Liver (tissue), 8 donors: ENCODE measurements at regions not wholly inside any gene's neighbourhood (a gene's known extent, or its start where the extent isn't known, plus 50 kb on each side); places are given as distances from the start of the nearest gene placed in this dataset.

Source experiments
- DNase-seq: peaks from one replicate; pipeline ENCODE4 v3.0.0-alpha.2; 2017; ENCODE audit warnings: low spot score
- H3K27ac ChIP-seq, 2 donors: one replicate each; pipeline ENCODE4 v1.7.0; 2013; ENCODE audit warnings: inconsistent platforms in 2 of 2, low read length in 2 of 2, control low read depth in 1 of 2, low read depth in 1 of 2, mild to moderate bottlenecking in 1 of 2
- H3K27me3 ChIP-seq, 4 donors: one replicate each; pipeline versions ENCODE4 v1.6.1 to v1.7.0; 2013; ENCODE audit warnings: low read length in 3 of 4, inconsistent platforms in 1 of 4, mild to moderate bottlenecking in 1 of 4, moderate library complexity in 1 of 4; ENCODE audit not compliant: control insufficient read depth in 4 of 4, insufficient read depth in 4 of 4
- H3K36me3 ChIP-seq, 4 donors: one replicate each; pipeline versions ENCODE4 v1.6.1 to v1.7.0; 2013; ENCODE audit warnings: low read length in 3 of 4, mild to moderate bottlenecking in 3 of 4, low read depth in 1 of 4, moderate library complexity in 1 of 4; ENCODE audit not compliant: control insufficient read depth in 4 of 4, insufficient read depth in 3 of 4
- H3K4me1 ChIP-seq, 4 donors: one replicate each; pipeline versions ENCODE4 v1.6.1 to v1.7.0; 2013; ENCODE audit warnings: low read length in 3 of 4, mild to moderate bottlenecking in 3 of 4, moderate library complexity in 1 of 4; ENCODE audit not compliant: control insufficient read depth in 4 of 4, insufficient read depth in 4 of 4
- H3K4me3 ChIP-seq, 3 donors: one replicate each; pipeline versions ENCODE4 v1.6.1 to v1.7.0; 2013; ENCODE audit warnings: low read length in 3 of 3, control low read depth in 1 of 3, low read depth in 1 of 3, mild to moderate bottlenecking in 1 of 3
- H3K9ac ChIP-seq, 2 donors: one replicate each; pipeline ENCODE4 v1.7.0; 2013; ENCODE audit warnings: low read length in 2 of 2, mild to moderate bottlenecking in 2 of 2, moderate library complexity in 2 of 2, control low read depth in 1 of 2, low read depth in 1 of 2
- H3K9me3 ChIP-seq, 4 donors: one replicate each; pipeline versions ENCODE4 v1.6.1 to v1.7.0; 2013; ENCODE audit warnings: low read length in 3 of 4; ENCODE audit not compliant: control insufficient read depth in 4 of 4
- ATF3 ChIP-seq: IDR thresholded peaks from 2 replicates; pipeline ENCODE4 v1.6.1; 2016; ENCODE audit warnings: antibody characterized with exemption
- CTCF ChIP-seq: fragments of 150-350 bp; IDR thresholded peaks from 2 replicates; pipeline ENCODE4 v1.5.1; 2017; ENCODE audit warnings: improper control_type of control experiment, low read depth, low read length; ENCODE audit not compliant: missing input control
- EGR1 ChIP-seq, 2 donors: IDR thresholded peaks; 2 replicates each; pipeline ENCODE4 v1.6.1; 2016 to 2018; ENCODE audit warnings: antibody characterized with exemption in 2 of 2, low read depth in 2 of 2
- FOXA1 ChIP-seq: IDR thresholded peaks from 2 replicates; pipeline ENCODE4 v1.6.1; 2016; ENCODE audit warnings: antibody characterized with exemption
- FOXA2 ChIP-seq: IDR thresholded peaks from 2 replicates; pipeline ENCODE4 v1.6.1; 2016; ENCODE audit warnings: antibody characterized with exemption
- GABPA ChIP-seq, 2 donors: IDR thresholded peaks in 1 of 2; conservative IDR thresholded peaks in 1 of 2; 2 replicates each; pipeline ENCODE4 v1.6.1; 2016; ENCODE audit warnings: antibody characterized with exemption in 2 of 2, mild to moderate bottlenecking in 1 of 2, moderate library complexity in 1 of 2
- HNF4A ChIP-seq, 2 donors: conservative IDR thresholded peaks; 2 replicates each; pipeline ENCODE4 v1.6.1; 2016; ENCODE audit warnings: antibody characterized with exemption in 2 of 2, mild to moderate bottlenecking in 2 of 2
- HNF4G ChIP-seq: IDR thresholded peaks from 2 replicates; pipeline ENCODE4 v1.6.1; 2016; ENCODE audit warnings: antibody characterized with exemption
- JUND ChIP-seq, 2 donors: IDR thresholded peaks; 2 replicates each; pipeline ENCODE4 v1.6.1; 2016; ENCODE audit warnings: antibody characterized with exemption in 2 of 2
- MAX ChIP-seq: IDR thresholded peaks from 2 replicates; pipeline ENCODE4 v1.6.1; 2016; ENCODE audit warnings: antibody characterized with exemption
- NR2F2 ChIP-seq: IDR thresholded peaks from 2 replicates; pipeline ENCODE4 v1.6.1; 2016; ENCODE audit warnings: antibody characterized with exemption
- RAD21 ChIP-seq, 2 donors: IDR thresholded peaks; 2 replicates each; pipeline ENCODE4 v1.6.1; 2016; ENCODE audit warnings: antibody characterized with exemption in 2 of 2, mild to moderate bottlenecking in 2 of 2
- REST ChIP-seq: IDR thresholded peaks from 2 replicates; pipeline ENCODE4 v1.6.1; 2016; ENCODE audit warnings: antibody characterized with exemption, mild to moderate bottlenecking
- RXRA ChIP-seq, 2 donors: IDR thresholded peaks; 2 replicates each; pipeline ENCODE4 v1.6.1; 2017 to 2018; ENCODE audit warnings: antibody characterized with exemption in 2 of 2, mild to moderate bottlenecking in 1 of 2
- SP1 ChIP-seq: IDR thresholded peaks from 2 replicates; pipeline ENCODE4 v1.6.1; 2018; ENCODE audit warnings: antibody characterized with exemption, mild to moderate bottlenecking
- TAF1 ChIP-seq: conservative IDR thresholded peaks from 2 replicates; pipeline ENCODE4 v1.6.1; 2016; ENCODE audit warnings: antibody characterized with exemption, mild to moderate bottlenecking
- YY1 ChIP-seq: IDR thresholded peaks from 2 replicates; pipeline ENCODE4 v1.6.1; 2016; ENCODE audit warnings: antibody characterized with exemption, mild to moderate bottlenecking
- ZBTB33 ChIP-seq: IDR thresholded peaks from 2 replicates; pipeline ENCODE4 v1.6.1; 2016; ENCODE audit warnings: antibody characterized with exemption
- WGBS: extraction: QIAGEN DNeasy Blood & Tissue Kit; methylation state at CpG from one replicate; pipeline ENCODE4 v1.1.7; 2013; 5-methylcytosine and 5-hydroxymethylcytosine counted together
- donor health status: healthy.
- donor health status: healthy.
- donor health status: healthy.
- donor health status: healthy.
- donor health status: healthy.

GRCh38 chr22:22735695-22736611, 91.5 kb downstream of the GGTLC2 start:
- WGBS = 60% methylated on average over 3 of the region's 3 CpGs
- no peak overlapping the region for H3K4me3 ChIP-seq
- H3K4me1 ChIP-seq = no peaks in the 10 kb centered on the region
- no peak for DNase-seq
- no peak overlapping the region for H3K9ac ChIP-seq
- TF ChIP-seq JUND (IDR thresholded peaks at IDR 0.05) (no peak), FOXA2 (no peak), HNF4G (no peak), FOXA1 (no peak), RAD21 (IDR thresholded peaks at IDR 0.05) (no peak), YY1 (no peak), TAF1 (no peak), EGR1 (IDR thresholded peaks at IDR 0.05; ENCODE audit: low read depth in 2 of 2) (no peak), RXRA (IDR thresholded peaks at IDR 0.05) (no peak), ZBTB33 (no peak), SP1 (no peak)
- no peak overlapping the region for H3K27ac ChIP-seq
- H3K27me3 ChIP-seq = peaks cover 0 to 8% (median 0%) of the 10 kb centered on the region in 4 donors
- H3K36me3 ChIP-seq = no peaks in the 10 kb centered on the region
- no peaks in the 10 kb centered on the region for H3K9me3 ChIP-seq

- H3K4me3 ChIP-seq = no peak overlapping the region
Measured at GRCh38 chr22:22737590-22737989, 93.2 kb downstream of the GGTLC2 start.

More at GRCh38 chr22:22737590-22737989, 93.2 kb downstream of the GGTLC2 start:
- no peaks in the 10 kb centered on the region for H3K9me3 ChIP-seq
- H3K27ac ChIP-seq = no peak overlapping the region
- 77% methylated on average over 2 of the region's 2 CpGs for WGBS
- H3K36me3 ChIP-seq = no peaks in the 10 kb centered on the region
- peaks cover 0 to 13% (median 0%) of the 10 kb centered on the region in 4 donors for H3K27me3 ChIP-seq
- H3K4me1 ChIP-seq = no peaks in the 10 kb centered on the region
- TF ChIP-seq GABPA (IDR thresholded peaks at IDR 0.05 in 1 of 2, conservative IDR thresholded peaks at IDR 0.05 in 1 of 2) = no peak
- TF ChIP-seq CTCF = no peak
- no peak for TF ChIP-seq HNF4G
- TF ChIP-seq EGR1 (IDR thresholded peaks at IDR 0.05; ENCODE audit: low read depth in 2 of 2) = no peak
- TF ChIP-seq REST = no peak
- TF ChIP-seq HNF4A (conservative IDR thresholded peaks at IDR 0.05) = no peak
- TF ChIP-seq NR2F2 = no peak
- TF ChIP-seq RXRA (IDR thresholded peaks at IDR 0.05) = no peak
- no peak for TF ChIP-seq MAX
- TF ChIP-seq ATF3 = no peak
- no peak for TF ChIP-seq FOXA1
- no peak for TF ChIP-seq FOXA2
- DNase-seq = no peak
- H3K9ac ChIP-seq = no peak overlapping the region
